ENCODE measurements at regions not wholly inside any gene's neighbourhood (a gene's known extent, or its start where the extent isn't known, plus 50 kb on each side); places are given as distances from the start of the nearest gene placed in this dataset.
"Not testable (repeated sequence)": the region's sequence is repeated elsewhere in the genome, so short reads cannot be mapped to it uniquely, and the experiment has no call there.

DNA sequence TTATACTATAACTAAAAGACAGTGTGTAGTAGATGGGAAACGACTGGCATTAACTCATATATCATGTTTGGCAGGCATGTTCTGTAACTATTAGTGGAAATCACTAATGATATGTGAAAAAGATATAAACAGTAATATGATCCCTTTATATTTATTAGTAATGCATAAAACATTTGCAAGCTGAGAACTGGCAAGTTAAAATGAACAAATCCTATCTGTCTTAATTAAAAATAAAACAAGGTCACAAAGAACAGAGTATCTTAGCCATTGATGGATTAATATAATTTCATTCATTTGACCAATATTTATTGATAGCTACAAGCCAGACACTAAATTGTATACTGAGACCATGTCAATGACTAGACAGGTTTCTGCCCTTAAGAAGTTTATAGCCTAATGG is 154.5 kb downstream of the CRPPA start:
- no peak for DNase-seq (ENCODE audit: low spot score)

DNA sequence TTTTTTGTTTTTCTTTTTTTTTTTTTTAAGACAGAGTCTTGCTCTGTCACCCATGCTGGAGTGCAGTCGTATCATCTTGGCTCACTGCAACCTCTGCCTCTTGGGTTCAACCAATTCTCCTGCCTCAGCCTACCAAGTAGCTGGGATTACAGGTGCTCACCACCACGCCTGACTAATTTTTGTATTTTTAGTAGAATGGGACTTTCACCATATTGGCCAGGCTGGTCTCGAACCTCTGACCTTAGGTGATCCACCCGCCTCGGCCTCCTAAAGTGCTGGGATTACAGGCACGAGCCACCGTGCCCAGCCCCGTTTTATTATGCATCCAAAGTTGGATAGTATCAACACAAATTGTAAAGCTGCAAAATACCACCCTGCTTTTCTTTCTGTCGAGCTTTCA is 154.9 kb downstream of the CRPPA start:
- DNase-seq (ENCODE audit: low spot score) = not testable (repeated sequence)

DNA sequence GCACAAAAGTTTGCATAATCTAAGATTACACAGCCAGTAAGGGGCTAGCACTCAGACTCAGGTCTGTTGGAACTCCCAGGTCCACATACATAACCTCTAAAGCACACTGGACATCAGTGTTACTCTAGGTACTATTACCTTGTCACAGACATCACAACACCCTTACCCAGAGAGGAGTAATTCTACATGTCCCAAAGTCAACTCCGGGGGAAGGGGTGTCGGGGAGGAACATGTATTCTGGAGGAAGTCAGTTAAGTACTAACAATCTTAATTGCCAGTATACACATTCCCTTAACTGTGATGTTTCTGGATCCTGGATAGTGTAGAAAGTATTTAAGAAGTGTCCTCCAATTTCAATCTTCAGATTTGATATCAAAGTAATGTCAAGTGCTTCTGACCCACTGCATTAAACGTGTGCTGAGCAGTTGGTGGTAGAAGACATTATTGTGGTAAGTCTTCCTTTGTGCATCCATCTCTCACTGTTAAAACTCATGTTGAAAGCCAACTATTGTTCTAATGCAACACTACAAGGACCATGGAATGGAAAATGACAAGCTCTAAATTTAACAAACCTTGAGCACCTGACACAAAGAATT is 155.4 kb downstream of the CRPPA start:
- DNase-seq (ENCODE audit: low spot score) = no peak

DNA sequence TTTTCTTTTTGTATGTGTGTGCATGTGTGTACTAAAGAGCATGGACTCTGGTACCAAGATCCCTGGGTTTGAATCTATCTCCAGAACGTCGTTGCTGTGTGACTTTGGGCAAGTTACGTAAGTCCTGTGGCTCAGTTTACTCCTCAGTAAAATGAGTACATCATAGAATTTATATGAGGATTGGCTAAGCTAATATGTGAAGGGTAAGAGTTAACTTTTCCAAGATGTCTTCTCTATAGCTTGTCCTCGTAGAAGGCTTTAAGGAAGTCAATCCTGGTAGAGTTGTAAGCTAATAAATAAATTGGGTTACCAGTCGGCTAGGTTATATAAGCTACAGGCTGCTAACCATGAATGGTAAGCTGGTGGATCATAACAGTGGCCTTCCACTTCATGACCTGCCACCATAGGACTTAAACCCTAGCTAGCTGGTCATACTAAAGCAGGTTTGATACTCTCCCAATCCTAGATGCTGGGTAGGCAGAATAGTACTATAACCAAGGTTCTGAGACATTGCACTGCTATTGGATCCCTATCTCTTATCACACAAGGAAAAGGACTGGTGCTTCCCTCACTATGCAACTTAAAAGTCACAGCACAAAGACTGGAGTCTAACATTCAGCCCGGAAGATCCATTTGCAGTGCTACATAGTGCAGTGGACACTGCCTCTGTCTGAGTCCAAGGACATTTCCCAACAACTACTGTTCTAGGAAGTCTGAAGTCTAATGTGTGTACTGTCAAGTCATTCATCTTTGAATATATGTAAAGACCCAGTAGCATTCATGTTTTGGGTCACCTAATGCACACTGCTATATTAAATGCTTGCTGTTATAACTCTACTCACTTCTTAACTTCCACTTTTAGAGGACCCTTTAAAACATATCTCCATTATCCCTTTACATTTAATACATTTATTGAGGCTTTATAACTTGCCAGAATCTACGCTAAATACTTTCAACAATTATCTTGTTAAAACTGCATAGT is 156.2 kb downstream of the CRPPA start:
- no peak for DNase-seq (ENCODE audit: low spot score)

DNA sequence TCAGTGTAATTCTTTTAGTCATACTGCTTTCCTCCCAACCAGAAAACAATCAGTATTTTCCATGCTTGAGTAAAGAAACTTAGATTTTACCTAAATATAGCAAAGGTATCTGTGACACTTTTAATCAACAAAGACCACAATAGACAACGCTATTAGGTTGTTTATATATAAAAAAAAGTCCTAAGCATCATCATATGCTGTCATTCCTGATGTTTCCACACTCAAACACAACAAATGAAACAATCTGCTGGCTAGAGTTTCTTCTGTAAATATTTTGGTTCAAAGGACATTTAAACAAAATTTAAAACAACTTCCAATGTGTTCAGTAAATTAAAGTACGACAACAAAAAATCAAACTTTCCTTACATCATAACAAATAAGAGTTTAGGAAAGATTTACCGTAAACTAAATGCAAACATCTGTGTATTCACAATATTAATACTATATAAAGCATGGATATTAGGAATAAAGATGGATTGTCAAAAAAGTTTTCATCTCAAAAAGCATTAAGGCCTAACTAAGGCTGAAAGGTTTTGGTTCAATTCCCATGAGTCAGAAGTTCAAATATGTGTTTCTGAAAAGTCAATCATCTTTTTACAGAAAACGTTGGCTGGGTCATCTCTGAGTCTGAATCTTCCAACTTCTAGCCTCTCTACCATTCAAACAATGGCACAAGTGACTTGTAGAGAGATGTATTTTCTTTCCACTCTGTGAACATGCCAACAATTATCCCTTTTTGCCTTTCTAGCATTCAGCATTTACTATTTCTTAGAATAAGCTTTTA is 157.1 kb downstream of the CRPPA start:
- DNase-seq (ENCODE audit: low spot score) = no peak

DNA sequence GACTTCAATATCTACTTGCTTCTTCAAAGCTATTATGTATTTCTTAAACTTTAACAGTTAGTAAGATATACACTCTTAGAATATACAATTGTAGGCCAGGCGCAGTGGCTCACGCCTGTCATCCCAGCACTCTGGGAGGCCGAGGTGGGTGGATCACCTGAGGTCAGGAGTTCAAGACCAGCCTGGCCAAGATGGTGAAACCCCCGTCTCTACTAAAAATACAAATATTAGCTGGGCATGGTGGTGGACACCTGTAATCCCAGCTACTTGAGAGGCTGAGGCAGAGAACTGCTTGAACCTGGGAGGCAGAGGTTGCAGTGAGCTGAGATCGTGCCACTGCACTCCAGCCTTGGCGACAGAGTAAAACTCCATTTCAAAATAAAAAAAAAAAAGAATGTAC is 158.0 kb downstream of the CRPPA start:
- not testable (repeated sequence) for DNase-seq (ENCODE audit: low spot score)

DNA sequence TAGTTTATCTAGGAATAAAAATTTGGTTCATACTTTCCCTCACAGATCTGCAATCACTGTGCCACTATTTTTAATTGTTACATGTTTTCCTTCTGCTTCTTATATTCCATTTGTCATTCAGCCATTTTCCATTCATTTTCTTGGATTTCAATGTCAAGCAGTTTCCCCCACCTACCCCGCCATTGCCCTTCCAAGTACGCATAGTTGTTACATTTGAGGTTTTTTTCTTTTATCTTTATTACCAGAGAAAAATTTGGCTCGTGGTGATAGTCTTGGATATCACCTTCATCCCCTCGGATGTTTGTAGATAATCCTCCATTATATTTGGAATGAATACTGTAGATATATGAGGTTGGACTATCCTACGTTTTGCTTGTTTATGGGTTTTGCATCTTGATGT is 159.7 kb downstream of the CRPPA start:
- DNase-seq (ENCODE audit: low spot score) = no peak

DNA sequence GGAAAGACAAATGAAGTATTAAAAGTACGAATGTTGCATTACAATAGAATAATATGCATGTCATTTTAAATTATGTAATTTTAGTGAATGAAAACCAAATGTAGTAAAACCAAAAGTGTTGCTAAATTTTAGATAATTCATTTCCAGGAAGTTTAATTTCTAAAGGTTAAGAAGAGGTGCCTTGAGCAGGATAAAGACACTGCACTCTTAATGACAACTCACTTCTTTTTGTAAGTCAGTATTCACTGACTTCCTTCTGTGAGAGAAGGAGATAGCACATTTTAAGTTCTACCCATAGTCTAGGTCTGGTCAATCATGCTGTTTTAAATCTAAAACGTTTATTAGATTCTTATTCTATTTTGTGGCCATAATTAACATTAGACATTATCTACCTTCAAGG is 160.2 kb downstream of the CRPPA start:
- DNase-seq (ENCODE audit: low spot score) = no peak

DNA sequence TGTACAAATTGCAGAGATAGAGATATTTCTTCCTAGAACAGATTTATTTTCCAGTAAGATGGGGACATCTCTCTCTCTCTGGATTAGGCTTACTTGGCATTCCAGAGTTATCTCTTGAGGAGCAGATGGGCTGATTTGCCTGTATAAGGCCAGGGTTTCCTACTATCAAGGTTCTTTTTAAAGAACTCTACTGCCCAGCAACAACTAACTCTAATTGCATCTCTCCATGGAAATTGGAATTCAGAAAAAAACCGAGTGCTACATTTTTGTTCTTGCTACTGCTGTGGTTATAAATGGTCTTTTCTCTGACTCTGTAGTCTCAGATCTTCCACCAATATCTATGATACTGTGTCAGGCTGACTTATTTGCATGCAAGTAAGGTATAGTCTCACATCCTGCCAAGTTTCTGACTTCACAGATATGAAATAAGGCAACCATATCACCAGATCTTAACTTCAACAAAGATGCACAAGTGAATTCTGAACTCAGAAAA is 161.1 kb downstream of the CRPPA start:
- no peak for DNase-seq (ENCODE audit: low spot score)

DNA sequence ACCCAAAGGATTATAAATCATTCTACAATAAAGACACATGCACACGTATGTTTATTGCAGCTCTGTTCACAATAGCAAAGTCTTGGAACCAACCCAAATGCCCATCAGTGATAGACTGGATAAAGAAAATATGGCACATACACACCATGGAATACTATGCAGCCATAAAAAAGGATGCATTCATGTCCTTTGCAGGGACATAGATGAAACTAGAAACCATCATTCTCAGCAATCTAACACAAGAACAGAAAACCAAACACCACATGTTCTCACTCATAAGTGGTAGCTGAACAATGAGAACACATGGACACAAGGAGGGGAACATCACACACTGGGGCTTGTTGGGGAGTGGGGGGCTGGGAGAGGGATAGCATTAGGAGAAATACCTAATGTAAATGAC is 164.9 kb downstream of the CRPPA start:
- DNase-seq (ENCODE audit: low spot score) = not testable (repeated sequence)

DNA sequence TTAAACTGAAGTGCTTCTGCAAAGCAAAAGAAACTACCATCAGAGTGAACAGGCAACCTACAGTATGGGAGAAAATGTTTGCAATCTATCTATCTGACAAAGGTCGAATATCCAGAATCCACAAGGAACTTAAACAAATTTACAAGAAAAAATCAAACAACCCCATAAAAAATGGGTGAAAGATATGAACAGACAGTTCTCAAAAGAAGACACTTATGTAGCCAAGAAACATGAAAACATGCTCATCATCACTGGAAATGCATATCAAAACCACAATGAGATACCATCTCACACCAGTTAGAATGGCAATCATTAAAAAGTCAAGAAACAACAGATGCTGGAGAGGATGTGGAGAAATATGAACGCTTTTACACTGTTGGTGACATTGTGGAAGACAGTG is 165.4 kb downstream of the CRPPA start:
- not testable (repeated sequence) for DNase-seq (ENCODE audit: low spot score)

DNA sequence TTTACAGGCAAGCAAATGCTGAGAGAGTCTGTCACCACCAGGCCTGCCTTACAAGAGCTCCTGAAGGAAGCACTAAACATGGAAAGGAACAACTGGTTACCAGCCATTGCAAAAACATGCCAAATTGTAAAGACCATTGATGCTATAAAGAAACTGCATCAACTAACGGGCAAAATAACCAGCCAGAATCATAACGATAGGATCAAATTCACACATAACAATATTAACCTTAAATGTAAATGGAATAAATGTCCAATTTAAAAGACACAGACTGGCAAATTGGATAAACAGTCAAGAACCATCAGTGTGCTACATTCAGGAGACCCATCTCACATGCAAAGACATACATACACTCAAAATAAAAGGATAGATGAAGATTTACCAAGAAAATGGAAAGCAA is 170.7 kb downstream of the CRPPA start:
- not testable (repeated sequence) for DNase-seq (ENCODE audit: low spot score)

DNA sequence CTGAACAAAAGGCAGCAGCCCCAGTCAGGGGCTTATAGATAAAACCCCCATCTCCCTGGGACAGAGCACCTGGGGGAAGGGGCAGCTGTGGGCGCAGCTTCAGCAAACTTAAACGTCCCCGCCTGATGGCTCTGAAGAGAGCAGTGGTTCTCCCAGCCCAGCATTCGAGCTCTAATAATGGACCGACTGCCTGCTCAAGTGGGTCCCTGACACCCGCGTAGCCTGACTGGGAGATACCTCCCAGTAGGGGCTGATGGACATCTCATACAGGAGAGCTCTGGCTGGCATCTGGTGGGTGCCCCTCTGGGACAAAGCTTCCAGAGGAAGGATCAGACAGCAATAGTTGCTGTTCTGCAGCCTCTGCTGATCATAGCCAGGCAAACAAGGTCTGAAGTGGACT is 172.1 kb downstream of the CRPPA start:
- DNase-seq (ENCODE audit: low spot score) = not testable (repeated sequence)

DNA sequence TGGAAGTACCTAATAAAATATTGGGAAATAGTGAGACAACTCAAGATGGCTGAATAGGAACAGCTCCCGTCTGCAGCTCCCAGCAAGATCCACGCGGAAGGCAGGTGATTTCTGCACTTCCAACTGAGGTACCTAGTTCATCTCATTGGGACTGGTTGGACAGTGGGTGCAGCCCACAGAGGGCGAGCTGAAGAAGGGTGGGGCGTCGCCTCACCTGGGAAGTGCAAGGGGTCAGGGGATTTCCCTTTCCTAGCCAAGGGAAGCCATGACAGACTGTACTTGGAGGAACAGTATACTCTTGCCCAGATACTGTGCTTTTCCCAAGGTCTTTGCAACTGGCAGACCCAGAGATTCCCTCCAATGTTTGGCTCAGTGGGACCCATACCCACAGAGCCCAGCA is 172.8 kb downstream of the CRPPA start:
- DNase-seq (ENCODE audit: low spot score) = not testable (repeated sequence)

DNA sequence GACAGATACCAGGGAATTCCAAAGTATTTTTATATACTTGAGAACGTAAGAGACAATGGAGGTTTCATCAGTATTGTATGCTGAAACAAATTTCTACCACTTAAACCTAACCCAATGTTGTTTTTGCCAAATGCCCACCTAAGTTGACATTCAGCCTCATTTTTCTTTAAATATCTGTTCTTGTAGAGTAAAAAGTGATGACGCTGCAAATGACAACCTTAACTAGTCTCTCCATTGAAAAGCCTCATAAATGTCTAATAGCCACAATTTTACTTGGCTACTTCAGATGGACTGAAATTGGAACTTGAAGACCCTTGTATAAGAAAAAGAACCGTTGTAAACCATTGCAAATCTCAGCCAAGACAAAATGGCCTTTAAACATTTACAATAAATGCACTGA is 176.9 kb downstream of the CRPPA start:
- no peak for DNase-seq (ENCODE audit: low spot score)

DNA sequence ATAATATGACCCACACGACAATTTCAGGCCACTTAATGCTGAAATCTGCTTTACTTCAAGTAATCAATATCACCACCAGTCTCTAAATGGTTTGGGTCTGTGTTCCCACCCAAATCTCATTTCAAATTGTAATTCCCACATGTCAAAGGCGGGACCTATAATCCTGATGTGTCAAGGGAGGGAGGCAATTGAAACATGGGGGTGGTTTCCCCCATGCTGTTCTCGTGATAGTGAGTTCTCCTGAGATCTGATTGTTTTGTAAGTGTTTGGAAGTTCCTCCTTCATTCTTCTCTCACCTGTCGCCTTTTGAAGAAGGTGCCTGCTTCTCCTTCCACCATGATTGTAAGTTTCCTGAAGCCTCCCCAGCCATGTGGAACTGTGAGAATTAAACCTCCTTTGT is 178.4 kb downstream of the CRPPA start:
- no peak for DNase-seq (ENCODE audit: low spot score)

DNA sequence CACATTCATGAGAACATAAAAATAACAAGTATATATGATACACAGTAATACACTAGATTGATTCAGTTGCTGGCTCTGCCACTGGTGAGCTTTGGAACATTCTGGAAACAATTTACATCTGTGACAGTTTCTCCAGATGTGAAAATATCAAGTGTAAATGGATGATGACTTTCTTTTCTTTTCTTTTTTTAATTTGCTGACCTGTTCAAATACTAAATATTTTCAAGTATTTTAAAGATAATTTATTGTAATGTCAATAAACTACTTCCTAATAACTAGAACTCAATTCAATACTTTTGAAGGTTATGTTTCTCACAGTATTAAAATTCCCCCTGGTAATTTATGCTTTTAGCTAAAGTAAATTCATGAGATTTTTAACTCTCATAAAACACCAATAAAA is 180.3 kb downstream of the CRPPA start:
- no peak for DNase-seq (ENCODE audit: low spot score)

DNA sequence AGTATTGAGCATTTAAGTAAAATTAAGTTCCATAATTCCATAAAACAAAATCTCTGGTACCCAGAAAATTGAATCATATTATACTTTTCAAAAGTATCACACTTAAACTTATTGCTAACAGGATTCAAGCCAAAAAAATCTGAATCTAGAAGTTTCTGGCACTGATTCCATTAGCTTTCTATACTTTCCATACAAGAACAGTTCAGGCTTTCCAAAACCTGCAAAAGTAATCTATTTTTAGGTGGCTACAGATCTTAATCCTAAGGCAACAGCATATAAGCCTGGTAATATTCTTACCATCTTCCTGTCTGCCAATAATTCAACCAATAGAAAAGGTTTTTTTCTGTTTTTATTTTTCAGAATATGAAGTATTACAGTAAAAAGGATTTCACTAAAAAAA is 185.0 kb downstream of the CRPPA start:
- DNase-seq (ENCODE audit: low spot score) = no peak

DNA sequence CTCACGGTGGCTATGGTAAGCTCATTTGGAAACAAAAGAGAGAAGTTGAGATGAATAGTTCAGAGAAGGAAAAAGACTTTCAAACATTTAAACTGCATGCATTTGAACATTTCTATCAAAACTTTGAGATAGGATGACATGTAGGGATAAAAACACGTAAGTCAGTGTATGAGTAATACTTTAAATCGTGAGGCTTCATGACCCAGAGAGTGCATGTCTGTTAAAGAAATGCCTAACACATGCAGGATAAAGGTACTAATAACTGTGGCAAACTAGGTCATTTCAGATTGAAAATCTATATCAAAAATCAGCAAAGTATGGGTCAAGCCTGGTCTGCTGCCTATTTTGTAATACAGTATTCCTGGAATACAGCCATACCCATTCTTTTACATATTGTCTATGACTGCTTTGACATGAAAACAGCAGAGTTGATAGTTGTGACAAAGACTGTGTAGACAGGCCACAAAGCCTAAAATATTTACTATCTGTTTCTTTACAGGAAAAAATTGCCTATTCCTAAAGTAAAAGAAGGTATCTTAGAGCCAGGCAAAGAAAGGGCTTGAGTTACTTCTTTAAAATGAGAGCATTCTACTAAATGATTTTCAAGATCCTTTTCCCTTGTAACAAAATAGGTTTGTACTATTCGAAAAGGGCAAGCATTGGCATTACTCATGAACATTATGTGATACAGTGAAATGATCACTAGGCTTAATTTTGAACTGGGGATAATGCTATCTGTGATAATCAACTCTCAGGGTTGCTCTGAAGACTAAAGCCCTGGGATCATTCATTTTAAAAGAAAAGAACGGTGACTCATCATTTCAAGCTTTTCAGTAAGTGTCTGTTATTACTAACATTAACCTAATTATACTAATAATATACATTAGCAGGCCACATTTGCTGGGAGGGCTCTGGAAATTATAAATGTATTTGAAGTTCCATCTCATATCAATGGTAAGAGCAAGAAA is 185.9 kb downstream of the CRPPA start:
- no peak for DNase-seq (ENCODE audit: low spot score)

DNA sequence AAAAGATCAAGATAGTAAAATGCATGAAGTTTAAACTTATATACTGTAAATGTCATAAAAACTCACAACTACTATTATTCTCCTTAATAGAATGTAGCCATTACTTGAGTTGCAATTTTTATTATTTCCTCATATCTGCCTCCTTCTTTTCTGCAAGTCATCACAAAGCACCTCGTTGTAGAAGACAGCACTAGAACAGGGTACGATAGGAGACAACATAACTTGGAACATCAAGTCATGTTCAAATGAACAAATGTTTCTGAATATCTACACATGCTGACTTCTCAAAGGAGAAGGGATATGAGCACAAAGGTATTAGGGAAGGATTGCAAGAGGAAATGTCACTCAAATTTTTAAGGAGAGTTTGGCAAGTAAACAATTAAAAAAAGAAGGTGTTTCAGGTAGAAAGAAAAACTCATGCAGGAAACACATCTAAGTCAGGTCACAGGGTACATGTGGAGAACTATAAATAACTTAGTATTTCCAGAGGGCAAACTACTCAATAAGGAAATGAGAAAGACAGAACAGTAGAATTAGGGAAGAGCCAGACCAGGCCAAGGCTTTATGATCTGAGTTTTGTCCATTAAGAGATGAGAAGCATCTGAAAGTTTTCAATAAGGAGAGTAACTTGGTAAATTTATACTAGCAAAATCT is 186.7 kb downstream of the CRPPA start:
- no peak for DNase-seq (ENCODE audit: low spot score)

DNA sequence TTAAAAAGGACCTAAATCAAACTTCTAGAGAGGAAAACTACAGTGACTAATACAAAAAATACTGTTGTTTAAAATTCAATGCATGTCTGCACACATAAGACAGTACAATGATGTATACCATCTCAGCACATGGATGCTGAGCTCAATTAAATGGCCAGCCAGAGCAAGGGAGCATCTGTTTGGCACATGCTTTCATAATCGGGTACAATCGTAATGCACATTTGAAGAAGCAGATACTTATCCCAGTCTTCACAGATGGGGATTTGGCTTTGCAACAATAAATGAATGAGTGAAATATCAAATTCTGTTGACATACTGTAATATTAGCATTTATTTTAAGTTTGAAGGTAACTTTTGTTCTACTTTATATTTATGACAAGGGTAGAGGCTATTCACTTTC is 187.8 kb downstream of the CRPPA start:
- no peak for DNase-seq (ENCODE audit: low spot score)

Measured in H4 (cell line).